NCI-H2107 treated with DMSO at 0.1 percent for 48 hours (cell line): ENCODE measurements at regions not wholly inside any gene's neighbourhood (a gene's known extent, or its start where the extent isn't known, plus 50 kb on each side); places are given as distances from the start of the nearest gene placed in this dataset.
"Not testable (repeated sequence)": the region's sequence is repeated elsewhere in the genome, so short reads cannot be mapped to it uniquely, and the experiment has no call there.

Source experiments
- DNase-seq: peaks from one replicate; lab custom pipeline; 2025; ENCODE audit not compliant: unreplicated experiment; lab: John Stamatoyannopoulos, UW

GRCh38 chr6:57708061-57708460 is 390.6 kb downstream of the PRIM2 start:
- DNase-seq: not testable (repeated sequence)

GRCh38 chr6:57722546-57722945 is 405.1 kb downstream of the PRIM2 start:
- DNase-seq: not testable (repeated sequence)

GRCh38 chr6:57723815-57724401 is 406.5 kb downstream of the PRIM2 start:
- DNase-seq: not testable (repeated sequence)

DNA sequence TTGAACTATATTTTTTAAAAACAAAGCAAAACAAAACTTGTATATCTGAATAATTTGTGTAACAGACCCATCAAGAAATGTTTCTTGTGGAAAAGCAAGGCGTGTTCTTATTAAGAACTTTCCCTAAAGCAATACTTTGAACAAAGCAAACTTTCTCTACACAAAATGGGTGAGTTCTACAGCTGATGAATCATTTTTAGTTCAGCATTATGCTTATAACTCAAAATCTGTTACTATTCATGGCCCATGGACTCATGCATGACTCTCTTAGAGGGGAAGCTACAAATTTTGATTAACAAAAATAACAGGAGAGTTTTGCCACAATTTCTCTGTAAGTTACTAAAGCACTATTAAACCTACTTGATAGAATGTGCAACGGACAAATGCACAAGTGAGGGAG is 412.0 kb downstream of the PRIM2 start:
- DNase-seq: not testable (repeated sequence)

DNA sequence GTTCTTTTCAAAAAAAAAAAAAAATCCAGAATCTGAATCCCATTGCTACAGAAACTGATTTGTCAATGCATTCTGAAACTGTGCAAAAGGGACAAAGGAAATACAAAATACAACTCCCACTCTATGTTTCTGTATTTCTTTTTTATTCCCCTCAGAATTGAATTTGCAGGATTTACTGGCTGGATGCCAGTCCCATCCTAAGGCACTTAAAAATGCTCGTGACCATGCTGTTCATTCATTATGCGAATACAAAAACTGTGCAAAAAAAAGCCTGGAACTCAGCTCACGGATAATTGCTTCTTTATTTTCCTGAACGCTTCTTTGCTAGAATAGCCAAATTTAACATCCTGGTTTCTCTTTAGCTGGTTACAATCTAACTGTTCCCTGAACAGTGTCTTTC is 413.3 kb downstream of the PRIM2 start:
- not testable (repeated sequence) for DNase-seq

GRCh38 chr6:57747716-57748115 is 430.3 kb downstream of the PRIM2 start:
- not testable (repeated sequence) for DNase-seq

GRCh38 chr6:57759850-57760249 is 442.4 kb downstream of the PRIM2 start:
- not testable (repeated sequence) for DNase-seq

DNA sequence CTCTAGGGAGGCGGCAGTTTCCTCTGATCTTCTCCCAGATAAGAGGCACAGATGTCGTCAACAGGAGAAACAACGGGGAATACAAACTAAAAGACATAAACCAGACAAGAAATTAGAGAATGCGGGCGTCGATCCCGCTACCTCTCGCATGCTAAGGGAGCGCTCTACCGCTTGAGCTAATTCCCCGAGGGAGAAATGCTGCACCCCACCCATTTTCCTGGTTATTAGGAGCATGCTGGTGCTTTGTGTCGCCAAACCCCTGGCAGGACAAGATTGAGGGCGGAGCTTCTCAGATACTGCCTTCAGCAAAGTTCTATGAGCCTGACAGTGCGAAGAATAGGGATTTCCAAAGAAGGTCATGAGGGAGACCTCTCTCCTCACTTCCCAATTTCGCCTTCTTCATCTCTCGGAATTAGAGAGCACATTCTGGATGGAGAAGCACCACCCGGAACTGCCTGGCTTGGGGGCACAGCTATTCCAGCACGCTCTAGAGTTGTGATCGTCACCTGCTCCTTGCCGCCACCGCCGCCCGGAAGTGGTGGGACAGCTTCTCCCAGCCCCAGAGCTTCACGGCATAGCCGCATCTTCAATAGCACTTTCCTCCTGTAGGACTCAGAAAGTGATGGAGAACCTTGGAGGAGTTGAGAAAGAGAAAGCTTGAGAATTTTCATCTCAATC is 475.4 kb downstream of the PRIM2 start:
- DNase-seq: not testable (repeated sequence)

GRCh38 chr6:57793398-57793762 is 475.9 kb downstream of the PRIM2 start:
- not testable (repeated sequence) for DNase-seq

DNA sequence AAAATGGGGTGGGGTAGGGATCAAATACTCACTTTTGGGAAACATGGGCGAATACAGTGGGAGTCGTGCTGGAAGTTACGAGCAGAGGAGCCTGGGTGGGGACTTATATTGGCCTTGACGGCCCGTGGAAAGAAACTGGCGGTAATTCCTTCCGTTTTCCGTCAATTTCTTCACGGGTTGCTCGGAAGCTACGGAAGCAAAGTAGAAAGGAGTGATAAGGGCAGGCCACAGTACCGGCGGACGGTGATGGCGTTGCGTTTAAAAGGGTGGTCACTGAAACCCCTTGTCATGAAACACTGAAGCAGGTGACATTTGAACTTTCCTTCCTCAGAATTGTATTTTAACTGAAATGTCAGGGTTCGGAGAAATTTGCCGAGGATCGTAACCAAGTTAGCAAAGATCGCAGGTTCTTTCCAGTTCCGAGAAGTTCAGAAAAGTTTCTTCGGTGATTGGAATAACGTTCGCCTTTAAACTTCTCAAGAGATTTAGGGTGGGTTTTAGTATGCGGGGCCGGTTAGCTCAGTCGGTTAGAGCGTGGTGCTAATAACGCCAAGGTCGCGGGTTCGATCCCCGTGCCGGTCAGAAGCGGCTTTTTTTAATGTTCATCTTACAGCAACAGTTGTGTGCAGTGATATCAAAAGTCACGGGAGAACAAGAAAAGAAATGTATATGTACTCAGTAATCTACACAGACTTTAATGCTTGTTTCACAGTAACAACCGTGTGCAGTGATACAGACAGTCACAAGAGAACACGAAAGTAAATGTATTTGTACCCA is 482.5 kb downstream of the PRIM2 start:
- DNase-seq: not testable (repeated sequence)

- DNase-seq: not testable (repeated sequence)
These were observed 491.2 kb downstream of the PRIM2 start for GRCh38 chr6:57808581-57808980.

DNA sequence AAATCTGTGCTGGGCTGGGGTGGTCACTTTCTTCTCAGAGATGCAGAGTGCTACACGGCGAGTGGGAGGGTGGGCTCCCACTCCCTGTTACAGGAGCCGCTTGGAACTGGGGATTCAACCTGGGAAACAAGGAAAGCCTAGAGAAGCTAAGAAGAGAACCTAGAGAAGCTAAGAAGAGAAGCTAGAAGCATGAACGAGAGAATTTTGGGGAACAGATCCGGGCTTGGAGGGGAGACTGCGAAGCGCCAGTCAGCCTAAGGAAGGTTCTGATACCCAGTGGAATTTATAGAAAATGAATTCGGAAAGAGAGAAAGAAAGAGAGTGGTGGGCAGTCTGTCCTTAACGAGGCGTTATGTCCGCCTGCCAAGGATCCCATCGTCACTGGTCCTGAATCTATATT is 492.0 kb downstream of the PRIM2 start:
- DNase-seq: not testable (repeated sequence)

GRCh38 chr6:57813271-57814075 is 496.0 kb downstream of the PRIM2 start:
- not testable (repeated sequence) for DNase-seq

DNA sequence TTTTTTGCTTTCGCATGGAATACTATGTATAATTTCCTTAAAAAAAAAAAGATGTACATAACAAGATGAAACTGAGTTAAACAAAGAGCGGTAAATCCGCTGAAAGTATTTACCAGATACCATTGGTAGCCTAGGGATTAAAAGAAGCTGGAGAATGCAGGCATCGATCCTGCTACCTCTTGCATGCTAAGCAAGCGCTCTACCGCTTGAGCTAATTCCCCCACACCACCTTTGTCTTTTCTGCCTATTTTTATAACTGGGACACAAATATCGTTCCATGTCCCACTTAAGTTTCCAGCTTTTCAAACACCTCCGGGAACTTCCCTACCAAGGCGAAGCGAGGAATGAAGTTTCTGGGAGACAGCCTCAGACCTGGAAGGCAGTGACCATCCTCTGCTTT is 498.4 kb downstream of the PRIM2 start:
- not testable (repeated sequence) for DNase-seq

GRCh38 chr6:57821325-57821724 is 503.9 kb downstream of the PRIM2 start:
- not testable (repeated sequence) for DNase-seq

DNA sequence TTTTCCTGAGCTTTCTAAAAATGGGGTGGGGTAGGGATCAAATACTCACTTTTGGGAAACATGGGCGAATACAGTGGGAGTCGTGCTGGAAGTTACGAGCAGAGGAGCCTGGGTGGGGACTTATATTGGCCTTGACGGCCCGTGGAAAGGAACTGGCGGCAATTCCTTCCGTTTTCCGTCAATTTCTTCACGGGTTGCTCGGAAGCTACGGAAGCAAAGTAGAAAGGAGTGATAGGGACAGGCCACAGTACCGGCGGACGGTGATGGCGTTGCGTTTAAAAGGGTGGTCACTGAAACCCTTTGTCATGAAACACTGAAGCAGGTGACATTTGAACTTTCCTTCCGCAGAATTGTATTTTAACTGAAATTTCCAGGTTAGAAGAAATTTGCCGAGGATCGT is 505.0 kb downstream of the PRIM2 start:
- not testable (repeated sequence) for DNase-seq

DNA sequence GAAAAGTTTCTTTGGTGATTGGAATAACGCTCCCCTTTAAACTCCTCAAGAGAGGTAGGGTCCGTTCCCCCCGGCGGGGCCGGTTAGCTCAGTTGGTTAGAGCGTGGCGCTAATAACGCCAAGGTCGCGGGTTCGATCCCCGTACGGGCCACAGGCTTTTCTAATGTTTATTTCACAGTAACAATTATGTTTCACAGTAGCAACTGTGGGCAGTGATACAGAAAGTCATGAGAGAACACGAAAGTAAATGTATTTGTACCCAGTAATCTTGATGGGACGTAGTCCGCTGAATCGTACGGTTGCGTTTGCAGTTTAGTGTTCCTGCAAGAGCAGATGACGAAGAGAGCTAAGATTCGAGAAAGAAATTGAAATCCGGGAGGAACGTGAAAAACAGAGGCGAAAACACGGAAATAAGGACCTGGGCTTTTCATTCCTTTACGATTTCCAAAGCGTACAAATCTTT is 505.5 kb downstream of the PRIM2 start:
- no peak for DNase-seq

DNA sequence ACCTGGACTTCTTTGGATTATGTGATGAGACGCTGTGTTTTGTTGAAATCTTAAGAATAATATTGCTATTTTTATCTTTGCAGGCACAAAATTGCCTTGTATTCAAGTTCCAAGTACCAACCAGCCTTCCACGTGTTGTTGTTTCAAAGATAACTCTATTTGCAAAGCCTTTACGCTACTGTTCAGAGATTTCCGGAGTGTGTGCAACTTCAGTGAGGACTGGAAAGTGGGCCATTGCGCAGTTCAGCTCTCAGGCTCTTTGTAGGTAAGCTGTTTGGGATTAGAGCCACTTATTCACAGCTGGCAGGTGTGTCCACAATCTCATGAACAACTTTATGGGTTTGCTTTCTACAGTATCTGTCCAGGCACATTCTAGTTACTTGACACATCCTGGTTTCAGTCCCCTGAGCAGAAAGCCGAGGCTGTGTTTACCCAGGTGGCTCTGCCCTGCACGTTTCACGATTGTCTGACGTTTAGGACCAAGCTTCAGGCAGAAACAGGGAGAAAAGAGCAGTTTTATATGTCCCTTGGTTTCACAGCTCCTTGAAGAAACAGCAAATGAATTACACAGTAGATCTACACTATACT is 520.3 kb downstream of the PRIM2 start:
- DNase-seq: not testable (repeated sequence)

DNA sequence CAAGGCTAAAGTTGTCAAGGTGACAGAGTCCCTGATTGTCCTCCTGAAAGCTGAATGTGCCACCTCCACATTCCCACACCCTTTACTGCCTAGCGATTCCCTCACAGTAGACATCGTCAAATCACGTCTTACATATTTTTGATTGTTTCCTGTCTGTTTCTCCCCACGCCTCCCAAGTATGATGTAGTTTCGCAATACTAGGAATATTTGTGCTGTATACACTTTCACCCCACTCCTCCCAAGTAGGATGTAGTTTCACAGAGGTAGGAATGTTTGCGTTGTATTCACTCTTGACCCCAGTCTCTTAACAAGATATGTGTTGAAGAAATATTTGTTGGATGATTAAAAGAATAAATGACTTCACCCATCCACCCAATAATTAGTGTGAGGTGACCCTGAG is 524.1 kb downstream of the PRIM2 start:
- DNase-seq: not testable (repeated sequence)

GRCh38 chr6:57853745-57854407 is 536.4 kb downstream of the PRIM2 start:
- DNase-seq: not testable (repeated sequence)
